H1 (cell line): ENCODE measurements at regions not wholly inside any gene's neighbourhood (a gene's known extent, or its start where the extent isn't known, plus 50 kb on each side); places are given as distances from the start of the nearest gene placed in this dataset.
"Not testable (repeated sequence)": the region's sequence is repeated elsewhere in the genome, so short reads cannot be mapped to it uniquely, and the experiment has no call there.

Source experiments
- CTCF ChIA-PET: fragments of 300-600 bp; sonication (Branson Sonifier 250); formaldehyde crosslinking; loops from one replicate; lab custom pipeline; 2021; ENCODE audit not compliant: partially characterized antibody; lab: Charles Lee
- POLR2A ChIA-PET: fragments of 300-600 bp; sonication (Branson Sonifier 250); formaldehyde crosslinking; loops from one replicate; lab custom pipeline; 2021; ENCODE audit warnings: inconsistent platforms; ENCODE audit not compliant: partially characterized antibody; lab: Charles Lee
- DNase-seq, 2 experiments: peaks; one replicate each; pipeline versions ENCODE4 v3.0.0 to v3.0.0-alpha.2; 2010 to 2022; ENCODE audit warnings: low spot score in 2 of 2, low read depth in 1 of 2, mixed read lengths in 1 of 2
- FAIRE-seq: peaks from 2 replicates; lab custom pipeline; 2011; peaks lifted over from hg19 to GRCh38; lab: Jason Lieb, UNC
- H2AFZ ChIP-seq: 2 replicates; pipeline ENCODE4 v1.8.1; 2012; ENCODE audit warnings: low read length, inconsistent platforms
- H2AK5ac ChIP-seq: 2 replicates; pipeline ENCODE4 v1.6.1; 2013; ENCODE audit warnings: low read depth, low read length
- H2BK120ac ChIP-seq: replicated peaks from 2 replicates; pipeline ENCODE3; 2013; ENCODE audit warnings: low read depth, low read length, inconsistent platforms
- H2BK12ac ChIP-seq: 2 replicates; pipeline ENCODE4 v1.6.1; 2013; ENCODE audit warnings: low read depth, low read length
- H2BK15ac ChIP-seq: 2 replicates; pipeline ENCODE4 v1.6.1; 2013; ENCODE audit warnings: low read length
- H2BK20ac ChIP-seq: 2 replicates; pipeline ENCODE4 v1.6.1; 2013; ENCODE audit warnings: low read length
- H2BK5ac ChIP-seq: 2 replicates; pipeline ENCODE4 v1.6.1; 2013; ENCODE audit warnings: low read depth, low read length
- H3K14ac ChIP-seq: 2 replicates; pipeline ENCODE4 v1.6.1; 2013; ENCODE audit warnings: inconsistent platforms; ENCODE audit not compliant: insufficient read length
- H3K18ac ChIP-seq: 2 replicates; pipeline ENCODE4 v1.6.1; 2013; ENCODE audit warnings: low read length; ENCODE audit errors: extremely low read depth
- H3K23ac ChIP-seq: 2 replicates; pipeline ENCODE4 v1.6.1; 2013; ENCODE audit warnings: inconsistent platforms; ENCODE audit not compliant: insufficient read length
- H3K23me2 ChIP-seq: 2 replicates; pipeline ENCODE4 v1.6.1; 2013; ENCODE audit warnings: low read depth, low read length
- H3K27ac ChIP-seq: 2 replicates; pipeline ENCODE4 v1.6.1; 2011; ENCODE audit warnings: low read depth, low read length, inconsistent platforms
- H3K27me3 ChIP-seq, 4 experiments: replicated peaks in 1 of 4; 1 replicate in 1 of 4; 2 replicates in 3 of 4; pipeline versions ENCODE4 v1.6.1 to v1.8.1; 2011 to 2013; ENCODE audit warnings: low read length in 3 of 4, mild to moderate bottlenecking in 3 of 4, inconsistent platforms in 2 of 4, mixed read lengths in 2 of 4, moderate library complexity in 1 of 4; ENCODE audit not compliant: control insufficient read depth in 3 of 4, insufficient read depth in 3 of 4; ENCODE audit errors: extremely low read depth in 1 of 4
- H3K36me3 ChIP-seq, 4 experiments: 2 replicates each; pipeline versions ENCODE4 v1.6.1 to v1.8.1; 2011 to 2013; ENCODE audit warnings: mild to moderate bottlenecking in 4 of 4, low read length in 3 of 4, moderate library complexity in 2 of 4, control low read depth in 1 of 4, inconsistent platforms in 1 of 4; ENCODE audit not compliant: insufficient read depth in 4 of 4, control insufficient read depth in 2 of 4
- H3K4ac ChIP-seq: replicated peaks from 2 replicates; pipeline ENCODE3; 2013; ENCODE audit warnings: low read length, low read depth, mixed read lengths, inconsistent platforms; ENCODE audit not compliant: insufficient read length
- H3K4me1 ChIP-seq, 4 experiments: replicated peaks in 1 of 4; 1 replicate in 1 of 4; 2 replicates in 3 of 4; pipeline versions ENCODE4 v1.6.1 to v1.8.1; 2011 to 2013; ENCODE audit warnings: low read length in 3 of 4, inconsistent platforms in 2 of 4, mixed read lengths in 1 of 4; ENCODE audit not compliant: insufficient read depth in 4 of 4, control insufficient read depth in 3 of 4
- H3K4me2 ChIP-seq, 2 experiments: 2 replicates each; pipeline versions ENCODE4 v1.6.1 to v1.8.1; 2011 to 2013; ENCODE audit warnings: low read depth in 2 of 2, low read length in 2 of 2, control low read depth in 1 of 2, inconsistent platforms in 1 of 2, mild to moderate bottlenecking in 1 of 2; ENCODE audit not compliant: insufficient read depth in 1 of 2
- H3K4me3 ChIP-seq, 4 experiments: fragments of 200-600, 300-600 bp in 1 of 4; sonication (generic), shearing (Covaris generic), sonication (Bioruptor Twin) in 1 of 4; 2 replicates each; pipeline versions ENCODE4 v1.5.1 to v1.8.1; 2011 to 2016; ENCODE audit warnings: low read length in 4 of 4, low read depth in 3 of 4, control low read depth in 2 of 4, inconsistent platforms in 2 of 4, mild to moderate bottlenecking in 2 of 4, mixed read lengths in 1 of 4, moderate library complexity in 1 of 4; ENCODE audit not compliant: insufficient read depth in 2 of 4; ENCODE audit errors: extremely low read depth in 1 of 4
- H3K56ac ChIP-seq: replicated peaks from 2 replicates; pipeline ENCODE3; 2013; ENCODE audit warnings: low read depth, mild to moderate bottlenecking, mixed read lengths, low read length, inconsistent platforms; ENCODE audit not compliant: insufficient read length
- H3K79me1 ChIP-seq: 2 replicates; pipeline ENCODE4 v1.6.1; 2013; ENCODE audit warnings: low read depth, low read length, control low read depth
- H3K79me2 ChIP-seq, 2 experiments: 2 replicates each; pipeline versions ENCODE4 v1.6.1 to v1.8.1; 2012 to 2013; ENCODE audit warnings: low read length in 2 of 2, mild to moderate bottlenecking in 2 of 2, inconsistent platforms in 1 of 2; ENCODE audit not compliant: insufficient read depth in 2 of 2, control insufficient read depth in 1 of 2
- H3K9ac ChIP-seq, 4 experiments: replicated peaks in 1 of 4; 1 replicate in 1 of 4; 2 replicates in 3 of 4; pipeline versions ENCODE4 v1.6.1 to v1.8.1; 2011 to 2013; ENCODE audit warnings: low read depth in 3 of 4, low read length in 3 of 4, control low read depth in 2 of 4, mild to moderate bottlenecking in 2 of 4, moderate library complexity in 2 of 4, inconsistent platforms in 1 of 4; ENCODE audit errors: extremely low read depth in 1 of 4
- H3K9me3 ChIP-seq, 2 experiments: 2 replicates each; pipeline versions ENCODE4 v1.6.1 to v1.8.1; 2012 to 2013; ENCODE audit warnings: mild to moderate bottlenecking in 2 of 2, moderate library complexity in 2 of 2, control low read depth in 1 of 2, inconsistent platforms in 1 of 2, low read depth in 1 of 2, low read length in 1 of 2, mixed read lengths in 1 of 2; ENCODE audit not compliant: insufficient read depth in 2 of 2
- H4K20me1 ChIP-seq, 2 experiments: replicated peaks in 1 of 2; 2 replicates each; pipeline versions ENCODE3 to v1.8.1; 2011 to 2013; ENCODE audit warnings: inconsistent platforms in 2 of 2, low read length in 2 of 2, mild to moderate bottlenecking in 1 of 2; ENCODE audit not compliant: insufficient read depth in 2 of 2, control insufficient read depth in 1 of 2
- H4K5ac ChIP-seq: 2 replicates; pipeline ENCODE4 v1.6.1; 2013; ENCODE audit warnings: low read length, low read depth, mixed read lengths, inconsistent platforms; ENCODE audit not compliant: insufficient read length
- H4K8ac ChIP-seq: 2 replicates; pipeline ENCODE4 v1.8.0; 2013; ENCODE audit warnings: mild to moderate bottlenecking, moderate library complexity, low read length, inconsistent platforms; ENCODE audit not compliant: insufficient read depth; ENCODE audit errors: extremely low read depth
- H4K91ac ChIP-seq: replicated peaks from 2 replicates; pipeline ENCODE3; 2013; ENCODE audit warnings: low read length, mixed read lengths, inconsistent platforms; ENCODE audit not compliant: insufficient read length
- BCL11A ChIP-seq, 2 experiments: IDR thresholded peaks; one replicate each; pipeline ENCODE4 v1.6.1; 2011; ENCODE audit warnings: low read depth in 2 of 2, low read length in 2 of 2, mild to moderate bottlenecking in 2 of 2
- CHD2 ChIP-seq: IDR thresholded peaks from 2 replicates; pipeline ENCODE4 v1.6.1; 2012; ENCODE audit warnings: low read length, improper control_type of control experiment
- POU5F1 ChIP-seq: IDR thresholded peaks from 2 replicates; pipeline ENCODE4 v1.6.1; 2011; ENCODE audit warnings: low read depth, mild to moderate bottlenecking, low read length, moderate library complexity
- WGBS, 2 experiments: shearing (Covaris generic) in 1 of 2; methylation state at CpG; one replicate each; pipeline versions ENCODE4 v1.1.6 to v1.1.7; 2013 to 2015; ENCODE audit warnings: low lambda C conversion rate in 2 of 2, mixed read lengths in 2 of 2, inconsistent platforms in 1 of 2, low coverage in 1 of 2, missing lambda C conversion rate in 1 of 2; ENCODE audit not compliant: insufficient replicate concordance in 2 of 2, insufficient coverage in 1 of 2, insufficient read length in 1 of 2; ENCODE audit errors: extremely low coverage in 1 of 2, missing lambda C conversion rate in 1 of 2; 5-methylcytosine and 5-hydroxymethylcytosine counted together

GRCh38 chr9:13436591-13436990 is 157.1 kb upstream of the MPDZ start (continued):
- TF ChIP-seq CHD2 (no peak), BCL11A (IDR thresholded peaks at IDR 0.05; ENCODE audit: low read depth in 2 of 2, low read length in 2 of 2) (no peak), POU5F1 (no peak)
- TF ChIP-seq, all 59 proteins: peak for 0

DNA sequence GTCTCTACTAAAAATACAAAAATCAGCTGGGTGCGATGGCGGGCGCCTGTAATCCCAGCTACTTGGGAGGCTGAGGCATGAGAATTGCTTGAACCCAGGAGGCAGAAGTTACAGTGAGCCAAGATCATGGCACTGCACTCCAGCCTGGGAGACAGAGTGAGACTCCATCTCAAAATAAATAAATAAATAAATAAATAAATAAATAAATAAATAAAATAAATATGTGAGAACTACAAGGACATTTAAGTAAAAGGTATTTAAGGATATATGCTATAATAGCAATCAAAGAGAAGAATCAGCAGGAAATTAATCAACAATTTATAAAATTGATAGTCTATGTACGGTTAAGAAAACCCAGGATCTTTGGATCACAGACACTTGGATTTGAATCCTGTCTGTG is 154.0 kb upstream of the MPDZ start:
- H3K14ac ChIP-seq, H3K4me2 ChIP-seq, H3K36me3 ChIP-seq, H4K8ac ChIP-seq, H4K91ac ChIP-seq, H3K79me2 ChIP-seq, H2BK20ac ChIP-seq, H2AFZ ChIP-seq, CTCF ChIA-PET, H3K27ac ChIP-seq, H2BK12ac ChIP-seq, H4K5ac ChIP-seq, H3K23me2 ChIP-seq, H4K20me1 ChIP-seq, H3K79me1 ChIP-seq, H3K23ac ChIP-seq, FAIRE-seq, H3K18ac ChIP-seq, H2BK5ac ChIP-seq, DNase-seq, H3K4me3 ChIP-seq, H2BK15ac ChIP-seq, H3K9ac ChIP-seq, H2AK5ac ChIP-seq, H3K4ac ChIP-seq, H3K27me3 ChIP-seq, H3K56ac ChIP-seq, H2BK120ac ChIP-seq, H3K9me3 ChIP-seq: not testable (repeated sequence)
- POLR2A ChIA-PET = interaction anchor here (0.7 kb wide), 1 partner anchor 263 kb away, joined by 3 read pairs; no protein-coding TSS in a partner anchor
- peaks cover 3 to 23% (median 12%) of the 10 kb centered on the region in 4 experiments for H3K4me1 ChIP-seq
- WGBS, 2 experiments = 100% methylated on average over 4 of the region's 4 CpGs; no CpG with 5 or more reads in 1 of the 2 experiments
